IMR-90 (cell line): ENCODE measurements at regions not wholly inside any gene's neighbourhood (a gene's known extent, or its start where the extent isn't known, plus 50 kb on each side); places are given as distances from the start of the nearest gene placed in this dataset.

Experiments used
- BHLHE40 ChIP-seq: fragments of 150-350 bp; IDR thresholded peaks from 2 replicates; pipeline ENCODE4 v1.6.1; 2016; ENCODE audit warnings: mild to moderate bottlenecking, low read depth, low read length
- CHD1 ChIP-seq: IDR thresholded peaks from 2 replicates; pipeline ENCODE4 v1.6.1; 2012; ENCODE audit warnings: low read depth, low read length, improper control_type of control experiment
- FOS ChIP-seq: fragments of 150-350 bp; IDR thresholded peaks from 2 replicates; pipeline ENCODE4 v1.6.1; 2016; ENCODE audit warnings: low read depth, low read length
- NFE2L2 ChIP-seq: fragments of 150-350 bp; IDR thresholded peaks from 2 replicates; pipeline ENCODE4 v1.6.1; 2016; ENCODE audit warnings: low read depth, mild to moderate bottlenecking, low read length
- POLR2A ChIP-seq: IDR thresholded peaks from 2 replicates; pipeline ENCODE4 v1.6.1; 2012; ENCODE audit warnings: mild to moderate bottlenecking, low read depth, low read length
- RAD21 ChIP-seq: IDR thresholded peaks from 2 replicates; pipeline ENCODE4 v1.6.1; 2012; ENCODE audit warnings: low read length, improper control_type of control experiment
- RFX5 ChIP-seq: IDR thresholded peaks from 2 replicates; pipeline ENCODE4 v1.8.0; 2012; ENCODE audit warnings: low read depth, mild to moderate bottlenecking, low read length, moderate library complexity
- TF ChIP-seq, protein P1 (sequence below): conservative IDR thresholded peaks from 2 replicates; pipeline ENCODE4 v1.5.1; 2012; ENCODE audit warnings: mild to moderate bottlenecking, low read depth, low read length, improper control_type of control experiment

DNA sequence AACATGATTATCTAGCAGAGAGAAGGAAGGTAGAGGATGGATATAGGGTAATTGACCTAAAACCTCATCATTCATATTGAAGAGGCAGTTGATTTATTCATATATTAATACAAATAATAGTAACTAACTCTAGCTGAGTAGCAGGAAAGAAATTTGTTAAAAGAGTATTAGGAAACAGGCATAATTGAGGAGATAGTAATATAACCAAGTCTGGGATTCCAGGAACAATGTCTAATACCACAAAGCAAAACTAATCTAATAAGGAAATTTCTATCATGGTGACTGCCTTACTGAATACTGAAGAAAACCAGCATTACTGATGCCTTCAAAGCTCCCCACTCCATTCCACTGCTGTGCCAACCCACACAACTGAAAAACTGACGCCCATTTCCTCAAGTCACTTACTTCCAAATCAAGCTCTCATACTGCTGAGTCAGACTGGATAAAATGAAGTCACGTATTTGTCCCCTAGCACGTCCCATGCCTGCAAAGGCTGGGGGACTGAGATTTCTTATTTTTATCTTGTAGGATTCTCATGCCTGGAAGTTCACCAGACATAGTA, 153.9 kb downstream of the SMC2 start:
- TF ChIP-seq, protein P1, sequence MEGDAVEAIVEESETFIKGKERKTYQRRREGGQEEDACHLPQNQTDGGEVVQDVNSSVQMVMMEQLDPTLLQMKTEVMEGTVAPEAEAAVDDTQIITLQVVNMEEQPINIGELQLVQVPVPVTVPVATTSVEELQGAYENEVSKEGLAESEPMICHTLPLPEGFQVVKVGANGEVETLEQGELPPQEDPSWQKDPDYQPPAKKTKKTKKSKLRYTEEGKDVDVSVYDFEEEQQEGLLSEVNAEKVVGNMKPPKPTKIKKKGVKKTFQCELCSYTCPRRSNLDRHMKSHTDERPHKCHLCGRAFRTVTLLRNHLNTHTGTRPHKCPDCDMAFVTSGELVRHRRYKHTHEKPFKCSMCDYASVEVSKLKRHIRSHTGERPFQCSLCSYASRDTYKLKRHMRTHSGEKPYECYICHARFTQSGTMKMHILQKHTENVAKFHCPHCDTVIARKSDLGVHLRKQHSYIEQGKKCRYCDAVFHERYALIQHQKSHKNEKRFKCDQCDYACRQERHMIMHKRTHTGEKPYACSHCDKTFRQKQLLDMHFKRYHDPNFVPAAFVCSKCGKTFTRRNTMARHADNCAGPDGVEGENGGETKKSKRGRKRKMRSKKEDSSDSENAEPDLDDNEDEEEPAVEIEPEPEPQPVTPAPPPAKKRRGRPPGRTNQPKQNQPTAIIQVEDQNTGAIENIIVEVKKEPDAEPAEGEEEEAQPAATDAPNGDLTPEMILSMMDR: no peak
- no peak for TF ChIP-seq RFX5
- no peak for TF ChIP-seq BHLHE40
- no peak for TF ChIP-seq POLR2A
- TF ChIP-seq NFE2L2: no peak
- TF ChIP-seq FOS: no peak
- no peak for TF ChIP-seq CHD1
- TF ChIP-seq RAD21: no peak
